HepG2 (cell line): ENCODE measurements at regions not wholly inside any gene's neighbourhood (a gene's known extent, or its start where the extent isn't known, plus 50 kb on each side); places are given as distances from the start of the nearest gene placed in this dataset.

Experiments
- KDM5A ChIP-seq: fragments of 200-600 bp; sonication (generic); IDR thresholded peaks from 2 replicates; pipeline ENCODE4 v1.7.0; 2018; ENCODE audit warnings: antibody characterized with exemption, mild to moderate bottlenecking, low read length, borderline replicate concordance
- SUZ12 ChIP-seq: fragments of 150-350 bp; IDR thresholded peaks from 2 replicates; pipeline ENCODE4 v1.6.1; 2014; ENCODE audit warnings: low read depth, low read length
- ZNF142 ChIP-seq: sonication (generic); formaldehyde crosslinking; IDR thresholded peaks from 2 replicates; pipeline ENCODE4 v1.4.0; 2020; ENCODE audit warnings: missing genetic modification reagents
- ZNF503 ChIP-seq: sonication (generic); formaldehyde crosslinking; IDR thresholded peaks from 2 replicates; pipeline ENCODE4 v1.4.0; 2020; ENCODE audit warnings: missing genetic modification reagents
- ZNF530 ChIP-seq: sonication (generic); formaldehyde crosslinking; IDR thresholded peaks from 2 replicates; pipeline ENCODE4 v1.5.0; 2020; ENCODE audit warnings: low read depth, mild to moderate bottlenecking, missing genetic modification reagents
- ZNF619 ChIP-seq: sonication (generic); formaldehyde crosslinking; IDR thresholded peaks from 2 replicates; pipeline ENCODE4 v1.4.0; 2020; ENCODE audit warnings: mild to moderate bottlenecking, missing genetic modification reagents
- TF ChIP-seq, protein P1 (sequence below): sonication (generic); formaldehyde crosslinking; IDR thresholded peaks from 2 replicates; pipeline ENCODE4 v1.5.0; 2020; ENCODE audit warnings: mild to moderate bottlenecking, missing genetic modification reagents, borderline replicate concordance

- TF ChIP-seq ZNF142 (CRISPR knock-in tag) (no peak), KDM5A (no peak), ZNF530 (no peak), SUZ12 (no peak), ZNF619 (CRISPR knock-in tag) (no peak), ZNF503 (no peak)
- TF ChIP-seq, protein P1, sequence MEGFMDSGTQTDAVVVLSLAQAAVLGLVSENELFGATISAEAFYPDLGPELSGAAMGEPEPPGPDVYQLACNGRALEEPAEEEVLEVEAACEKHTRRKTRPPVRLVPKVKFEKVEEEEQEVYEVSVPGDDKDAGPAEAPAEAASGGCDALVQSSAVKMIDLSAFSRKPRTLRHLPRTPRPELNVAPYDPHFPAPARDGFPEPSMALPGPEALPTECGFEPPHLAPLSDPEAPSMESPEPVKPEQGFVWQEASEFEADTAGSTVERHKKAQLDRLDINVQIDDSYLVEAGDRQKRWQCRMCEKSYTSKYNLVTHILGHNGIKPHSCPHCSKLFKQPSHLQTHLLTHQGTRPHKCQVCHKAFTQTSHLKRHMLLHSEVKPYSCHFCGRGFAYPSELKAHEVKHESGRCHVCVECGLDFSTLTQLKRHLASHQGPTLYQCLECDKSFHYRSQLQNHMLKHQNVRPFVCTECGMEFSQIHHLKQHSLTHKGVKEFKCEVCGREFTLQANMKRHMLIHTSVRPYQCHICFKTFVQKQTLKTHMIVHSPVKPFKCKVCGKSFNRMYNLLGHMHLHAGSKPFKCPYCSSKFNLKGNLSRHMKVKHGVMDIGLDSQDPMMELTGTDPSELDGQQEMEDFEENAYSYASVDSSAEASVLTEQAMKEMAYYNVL (CRISPR knock-in tag), result no peak
These were observed 130.6 kb upstream of the EPB41L4A start (continued) for GRCh38 chr5:112549605-112550166.
